H9 (cell line): ENCODE measurements at regions not wholly inside any gene's neighbourhood (a gene's known extent, or its start where the extent isn't known, plus 50 kb on each side); places are given as distances from the start of the nearest gene placed in this dataset.

Experiments used
- DNase-seq: peaks from one replicate; pipeline ENCODE4 v3.0.0-alpha.2; 2017
- H2AFZ ChIP-seq: one replicate; pipeline ENCODE4 v1.6.1; 2013; ENCODE audit warnings: mild to moderate bottlenecking, low read length, control low read depth, moderate library complexity
- H2AK5ac ChIP-seq: 2 replicates; pipeline ENCODE4 v1.6.1; 2013; ENCODE audit warnings: low read length, control low read depth, mixed read lengths; ENCODE audit not compliant: insufficient read length
- H2BK120ac ChIP-seq: one replicate; pipeline ENCODE4 v1.6.1; 2013; ENCODE audit warnings: low read depth, mild to moderate bottlenecking, low read length, control low read depth, inconsistent platforms; ENCODE audit not compliant: poor library complexity, severe bottlenecking
- H2BK12ac ChIP-seq: 2 replicates; pipeline ENCODE4 v1.6.1; 2013; ENCODE audit warnings: low read length, control low read depth, mixed read lengths, low read depth; ENCODE audit not compliant: insufficient read length
- H2BK15ac ChIP-seq: 2 replicates; pipeline ENCODE4 v1.6.1; 2013; ENCODE audit warnings: low read depth, low read length, control low read depth
- H2BK20ac ChIP-seq: one replicate; pipeline ENCODE4 v1.6.1; 2013; ENCODE audit warnings: low read depth, mild to moderate bottlenecking, low read length, control low read depth, inconsistent platforms; ENCODE audit not compliant: poor library complexity, severe bottlenecking
- H2BK5ac ChIP-seq: 2 replicates; pipeline ENCODE4 v1.6.1; 2013; ENCODE audit warnings: low read length, control low read depth, mixed read lengths; ENCODE audit not compliant: insufficient read length
- H3K14ac ChIP-seq: 2 replicates; pipeline ENCODE4 v1.6.1; 2013; ENCODE audit warnings: low read length, control low read depth; ENCODE audit not compliant: insufficient read depth
- H3K18ac ChIP-seq: 2 replicates; pipeline ENCODE4 v1.6.1; 2013; ENCODE audit warnings: low read depth, mild to moderate bottlenecking, mixed read lengths, low read length, control low read depth; ENCODE audit not compliant: insufficient read length
- H3K23ac ChIP-seq: 2 replicates; pipeline ENCODE4 v1.6.1; 2013; ENCODE audit warnings: low read length, control low read depth, mixed read lengths, low read depth; ENCODE audit not compliant: insufficient read length
- H3K23me2 ChIP-seq: 2 replicates; pipeline ENCODE4 v1.6.1; 2013; ENCODE audit warnings: low read depth, mild to moderate bottlenecking, mixed read lengths, low read length, control low read depth; ENCODE audit not compliant: insufficient read length, poor library complexity, severe bottlenecking
- H3K27ac ChIP-seq: 2 replicates; pipeline ENCODE4 v1.5.1; 2013; ENCODE audit warnings: low read length, control low read depth, mixed read lengths, low read depth; ENCODE audit not compliant: insufficient read length
- H3K27me3 ChIP-seq: 2 replicates; pipeline ENCODE4 v1.6.1; 2013; ENCODE audit warnings: low read length, control low read depth, inconsistent platforms; ENCODE audit not compliant: insufficient read depth
- H3K4ac ChIP-seq: 2 replicates; pipeline ENCODE4 v1.6.1; 2013; ENCODE audit warnings: low read depth, mild to moderate bottlenecking, control low read depth, inconsistent platforms, low read length, moderate library complexity
- H3K4me1 ChIP-seq: 2 replicates; pipeline ENCODE4 v1.6.1; 2013; ENCODE audit warnings: low read length, control low read depth, inconsistent platforms; ENCODE audit not compliant: insufficient read depth
- H3K4me2 ChIP-seq: 2 replicates; pipeline ENCODE4 v1.6.1; 2013; ENCODE audit warnings: low read length, control low read depth, mixed read lengths; ENCODE audit not compliant: insufficient read length, insufficient read depth
- H3K56ac ChIP-seq: 2 replicates; pipeline ENCODE4 v1.6.1; 2013; ENCODE audit warnings: low read depth, mild to moderate bottlenecking, mixed read lengths, low read length, control low read depth; ENCODE audit not compliant: insufficient read length
- H3K79me1 ChIP-seq: 2 replicates; pipeline ENCODE4 v1.6.1; 2013; ENCODE audit warnings: low read depth, mild to moderate bottlenecking, moderate library complexity, low read length, control low read depth, inconsistent platforms; ENCODE audit not compliant: insufficient read depth, poor library complexity, severe bottlenecking
- H3K79me2 ChIP-seq: 2 replicates; pipeline ENCODE4 v1.6.1; 2013; ENCODE audit warnings: low read length, control low read depth, inconsistent platforms; ENCODE audit not compliant: insufficient read depth
- H3K9ac ChIP-seq: 2 replicates; pipeline ENCODE4 v1.6.1; 2013; ENCODE audit warnings: low read length, control low read depth, mixed read lengths; ENCODE audit not compliant: insufficient read length; ENCODE audit errors: extremely low read depth
- H3K9me3 ChIP-seq: one replicate; pipeline ENCODE4 v1.6.1; 2013; ENCODE audit warnings: low read depth, low read length, inconsistent platforms; ENCODE audit not compliant: control insufficient read depth
- H3T11ph ChIP-seq: one replicate; pipeline ENCODE4 v1.6.1; 2013; ENCODE audit warnings: mild to moderate bottlenecking, low read length, control low read depth, inconsistent platforms
- H4K20me1 ChIP-seq: one replicate; pipeline ENCODE4 v1.6.1; 2013; ENCODE audit not compliant: control insufficient read depth, insufficient read length, insufficient read depth
- H4K5ac ChIP-seq: 2 replicates; pipeline ENCODE4 v1.6.1; 2013; ENCODE audit warnings: low read depth, mild to moderate bottlenecking, mixed read lengths, low read length, control low read depth; ENCODE audit not compliant: insufficient read length
- H4K8ac ChIP-seq: replicated peaks from 2 replicates; pipeline ENCODE4 v1.6.1; 2013; ENCODE audit warnings: low read length, control low read depth, mixed read lengths, low read depth; ENCODE audit not compliant: insufficient read length
- H4K91ac ChIP-seq: 2 replicates; pipeline ENCODE4 v1.6.1; 2013; ENCODE audit warnings: low read depth, mild to moderate bottlenecking, moderate library complexity, mixed read lengths, low read length, control low read depth; ENCODE audit not compliant: insufficient read length
- H3K27ac Mint-ChIP-seq, 3 experiments: 2 replicates in 2 of 3; 3 replicates in 1 of 3; pipeline ENCODE4 v1.8.0; 2020 to 2021; ENCODE audit warnings: mixed read lengths in 3 of 3, mild to moderate bottlenecking in 1 of 3, moderate library complexity in 1 of 3
- H3K27me3 Mint-ChIP-seq: 2 replicates; pipeline ENCODE4 v1.8.0; 2021; ENCODE audit warnings: low read depth, mild to moderate bottlenecking, moderate library complexity, mixed read lengths
- H3K36me3 Mint-ChIP-seq, 3 experiments: 2 replicates in 2 of 3; 3 replicates in 1 of 3; pipeline ENCODE4 v1.8.0; 2020 to 2021; ENCODE audit warnings: low read depth in 3 of 3, mixed read lengths in 3 of 3; ENCODE audit not compliant: insufficient read depth in 1 of 3
- H3K4me1 Mint-ChIP-seq, 2 experiments: 2 replicates each; pipeline ENCODE4 v1.8.0; 2020; ENCODE audit warnings: mixed read lengths in 2 of 2
- H3K4me3 Mint-ChIP-seq, 2 experiments: 2 replicates in 1 of 2; 3 replicates in 1 of 2; pipeline ENCODE4 v1.8.0; 2020 to 2021; ENCODE audit warnings: mild to moderate bottlenecking in 2 of 2, mixed read lengths in 2 of 2, moderate library complexity in 1 of 2
- H3K9me3 Mint-ChIP-seq, 2 experiments: 2 replicates in 1 of 2; 3 replicates in 1 of 2; pipeline ENCODE4 v1.8.0; 2020; ENCODE audit warnings: mild to moderate bottlenecking in 2 of 2, mixed read lengths in 2 of 2, moderate library complexity in 1 of 2
- CTCF ChIP-seq: fragments of 200-600 bp; sonication (generic); conservative IDR thresholded peaks from 3 replicates; pipeline ENCODE4 v1.8.0; 2021; ENCODE audit warnings: antibody characterized with exemption, mild to moderate bottlenecking
- WGBS: extraction: QIAGEN DNeasy Blood & Tissue Kit; methylation state at CpG from one replicate; pipeline ENCODE4 v1.1.7; 2013; ENCODE audit warnings: missing lambda C conversion rate, low lambda C conversion rate, mixed read lengths; ENCODE audit not compliant: insufficient read length; ENCODE audit errors: extremely low coverage; 5-methylcytosine and 5-hydroxymethylcytosine counted together

GRCh38 chr14:65187421-65188049, 85.2 kb upstream of the MAX start:
- Histone ChIP-seq H3K23ac (no peak overlapping the region), H2BK12ac (no peak overlapping the region), H3K4ac (no peak overlapping the region), H2BK20ac (no peak overlapping the region), H2BK120ac (no peak overlapping the region), H2AFZ (no peak overlapping the region), H4K8ac (no peak overlapping the region), H4K20me1 (no peaks in the 10 kb centered on the region), H3K79me1 (no peaks in the 10 kb centered on the region), H2AK5ac (no peak overlapping the region), H3K79me2 (no peaks in the 10 kb centered on the region), H2BK5ac (no peak overlapping the region), H2BK15ac (no peak overlapping the region), H3K9me3 (no peaks in the 10 kb centered on the region), H4K5ac (no peak overlapping the region), H3K14ac (no peak overlapping the region), H3K27me3 (no peaks in the 10 kb centered on the region), H3K4me1 (peaks cover 6% of the 10 kb centered on the region), H3K23me2 (no peaks in the 10 kb centered on the region), H3T11ph (no peak overlapping the region), H3K56ac (no peak overlapping the region), H3K18ac (no peak overlapping the region), H3K4me2 (no peak overlapping the region), H3K27ac (no peak overlapping the region), H3K9ac (no peak overlapping the region), H4K91ac (no peak overlapping the region)
- TF ChIP-seq CTCF = no peak
- Mint-ChIP-seq H3K4me1 (peaks cover 42 to 43% of the 10 kb centered on the region in 2 experiments), H3K27ac (peak overlapping the region; percentile 50 to 78 (median 75)), H3K4me3 (peak overlapping the region; percentile 1 to 17; a peak in 2 of 5 replicates), H3K9me3 (peaks cover 7 to 8% of the 10 kb centered on the region in 2 experiments), H3K36me3 (peaks cover 2 to 4% (median 3%) of the 10 kb centered on the region in 3 experiments; a peak in 4 of 7 replicates), H3K27me3 (peaks cover 10% of the 10 kb centered on the region)
- no CpG with 5 or more reads among the region's 8 CpGs for WGBS
- DNase-seq = peak; percentile 62
